CD4-positive, alpha-beta T cell (primary cell): ENCODE measurements at regions not wholly inside any gene's neighbourhood (a gene's known extent, or its start where the extent isn't known, plus 50 kb on each side); places are given as distances from the start of the nearest gene placed in this dataset.

ENCODE experiments used
- ATAC-seq: fragments of 200-7000 bp; cut with Tn5 transposase; one replicate; pipeline ENCODE4 v1.10.0; 2022; ENCODE audit warnings: mild to moderate bottlenecking; ENCODE audit not compliant: poor library complexity
- CTCF ChIA-PET: fragments of 350-600 bp; sonication (Branson Sonifier 250); formaldehyde crosslinking; loops from one replicate; lab custom pipeline; 2021; ENCODE audit warnings: antibody characterized with exemption, inconsistent platforms; lab: Charles Lee
- POLR2A ChIA-PET: fragments of 350-600 bp; sonication (Branson Sonifier 250); formaldehyde crosslinking; loops from one replicate; lab custom pipeline; 2021; ENCODE audit warnings: antibody characterized with exemption, inconsistent platforms; lab: Charles Lee
- DNase-seq, 14 experiments: peaks; one replicate each; pipeline ENCODE4 v3.0.0-alpha.2; 2013 to 2020; ENCODE audit warnings: mixed read lengths in 2 of 14
- H3K27ac ChIP-seq, 2 donors: one replicate each; pipeline versions ENCODE4 v1.5.1 to v1.7.0; 2013; ENCODE audit warnings: low read length in 2 of 2, low read depth in 1 of 2, mild to moderate bottlenecking in 1 of 2
- H3K27me3 ChIP-seq, 2 experiments: 1 replicate in 1 of 2; 2 replicates in 1 of 2; pipeline versions ENCODE4 v1.6.1 to v1.7.0; 2013; ENCODE audit warnings: low read length in 2 of 2, control low read depth in 1 of 2, mild to moderate bottlenecking in 1 of 2, moderate library complexity in 1 of 2; ENCODE audit not compliant: insufficient read depth in 2 of 2, control insufficient read depth in 1 of 2
- H3K36me3 ChIP-seq: one replicate; pipeline ENCODE4 v1.6.1; 2013; ENCODE audit warnings: low read length, control low read depth; ENCODE audit not compliant: insufficient read depth
- H3K4me1 ChIP-seq: one replicate; pipeline ENCODE4 v1.6.1; 2013; ENCODE audit warnings: low read length, control low read depth; ENCODE audit not compliant: insufficient read depth
- H3K4me3 ChIP-seq: one replicate; pipeline ENCODE4 v1.5.1; 2013; ENCODE audit warnings: mild to moderate bottlenecking, low read length, moderate library complexity
- H3K9me3 ChIP-seq, 2 experiments: 1 replicate in 1 of 2; 2 replicates in 1 of 2; pipeline versions ENCODE4 v1.6.1 to v1.7.0; 2013; ENCODE audit warnings: low read length in 2 of 2, mild to moderate bottlenecking in 2 of 2, control low read depth in 1 of 2, moderate library complexity in 1 of 2; ENCODE audit not compliant: control insufficient read depth in 1 of 2, insufficient read depth in 1 of 2
- H3K27ac Mint-ChIP-seq: one replicate; pipeline ENCODE4 v1.8.0; 2020; ENCODE audit warnings: mixed read lengths
- H3K27me3 Mint-ChIP-seq: one replicate; pipeline ENCODE4 v1.8.0; 2021; ENCODE audit warnings: mixed read lengths
- H3K36me3 Mint-ChIP-seq: one replicate; pipeline ENCODE4 v1.8.0; 2021; ENCODE audit warnings: low read depth, mixed read lengths
- H3K4me1 Mint-ChIP-seq: one replicate; pipeline ENCODE4 v1.8.0; 2021; ENCODE audit warnings: low read depth, mixed read lengths
- H3K4me3 Mint-ChIP-seq: one replicate; pipeline ENCODE4 v1.8.0; 2020; ENCODE audit warnings: mild to moderate bottlenecking, mixed read lengths
- H3K9me3 Mint-ChIP-seq: one replicate; pipeline ENCODE4 v1.8.0; 2020; ENCODE audit warnings: mixed read lengths
- intact Hi-C, 2 experiments: fragments of 100-400 bp; cut with DNase I in 1 of 2; cut with micrococcal nuclease in 1 of 2; formaldehyde crosslinking; loops; one replicate each; pipeline versions ENCODE4 v1.15.1 to v1.9.0; 2023 to 2025; cut with DNase I, micrococcal nuclease
- TF ChIP-seq, protein P1 (sequence below): fragments of 200-600 bp; IDR thresholded peaks from one replicate; pipeline ENCODE4 v1.8.0; 2022; ENCODE audit warnings: antibody characterized with exemption, mild to moderate bottlenecking

DNA sequence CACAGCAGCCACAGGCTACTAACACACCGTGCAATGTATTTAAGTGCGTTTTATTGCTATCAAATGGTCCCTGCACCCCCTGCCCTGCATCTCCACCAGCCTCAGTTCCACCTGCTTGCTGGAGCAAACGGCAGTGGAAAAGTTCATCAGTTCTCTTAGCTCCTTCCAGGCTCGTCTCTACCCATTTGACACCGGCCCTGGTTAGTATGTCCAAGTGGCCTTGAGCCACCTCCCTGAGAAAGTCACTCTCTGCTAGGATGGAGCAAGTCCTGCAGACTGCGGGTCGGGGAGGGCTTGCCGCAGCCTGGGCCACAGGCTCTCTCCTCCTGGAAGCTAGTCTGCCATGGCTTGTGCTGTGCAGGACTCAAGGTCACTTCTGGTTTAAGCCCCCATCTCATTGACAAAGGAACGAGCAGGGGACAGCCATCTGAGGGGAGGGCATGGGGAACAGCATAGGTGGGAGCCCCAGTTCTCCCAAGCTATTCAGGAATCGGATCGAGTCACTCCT, 74.9 kb downstream of the RHOB start:
- intact Hi-C loops: no loop called here
- POLR2A ChIA-PET: no interaction called here
- H3K36me3 ChIP-seq: no peaks in the 10 kb centered on the region
- Mint-ChIP-seq H3K4me3 (no peak overlapping the region), H3K27me3 (no peaks in the 10 kb centered on the region), H3K36me3 (no peaks in the 10 kb centered on the region), H3K27ac (no peak overlapping the region), H3K4me1 (no peaks in the 10 kb centered on the region), H3K9me3 (no peaks in the 10 kb centered on the region)
- no peak overlapping the region for H3K27ac ChIP-seq
- H3K27me3 ChIP-seq: peaks cover 0 to 2% of the 10 kb centered on the region in 2 experiments
- H3K4me3 ChIP-seq: no peak overlapping the region
- H3K9me3 ChIP-seq: no peaks in the 10 kb centered on the region
- ATAC-seq: no peak
- DNase-seq: peak in 1 of 14 experiments; percentile 19
- CTCF ChIA-PET: no interaction called here
- no peaks in the 10 kb centered on the region for H3K4me1 ChIP-seq
- TF ChIP-seq, protein P1, sequence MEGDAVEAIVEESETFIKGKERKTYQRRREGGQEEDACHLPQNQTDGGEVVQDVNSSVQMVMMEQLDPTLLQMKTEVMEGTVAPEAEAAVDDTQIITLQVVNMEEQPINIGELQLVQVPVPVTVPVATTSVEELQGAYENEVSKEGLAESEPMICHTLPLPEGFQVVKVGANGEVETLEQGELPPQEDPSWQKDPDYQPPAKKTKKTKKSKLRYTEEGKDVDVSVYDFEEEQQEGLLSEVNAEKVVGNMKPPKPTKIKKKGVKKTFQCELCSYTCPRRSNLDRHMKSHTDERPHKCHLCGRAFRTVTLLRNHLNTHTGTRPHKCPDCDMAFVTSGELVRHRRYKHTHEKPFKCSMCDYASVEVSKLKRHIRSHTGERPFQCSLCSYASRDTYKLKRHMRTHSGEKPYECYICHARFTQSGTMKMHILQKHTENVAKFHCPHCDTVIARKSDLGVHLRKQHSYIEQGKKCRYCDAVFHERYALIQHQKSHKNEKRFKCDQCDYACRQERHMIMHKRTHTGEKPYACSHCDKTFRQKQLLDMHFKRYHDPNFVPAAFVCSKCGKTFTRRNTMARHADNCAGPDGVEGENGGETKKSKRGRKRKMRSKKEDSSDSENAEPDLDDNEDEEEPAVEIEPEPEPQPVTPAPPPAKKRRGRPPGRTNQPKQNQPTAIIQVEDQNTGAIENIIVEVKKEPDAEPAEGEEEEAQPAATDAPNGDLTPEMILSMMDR: no peak

DNA sequence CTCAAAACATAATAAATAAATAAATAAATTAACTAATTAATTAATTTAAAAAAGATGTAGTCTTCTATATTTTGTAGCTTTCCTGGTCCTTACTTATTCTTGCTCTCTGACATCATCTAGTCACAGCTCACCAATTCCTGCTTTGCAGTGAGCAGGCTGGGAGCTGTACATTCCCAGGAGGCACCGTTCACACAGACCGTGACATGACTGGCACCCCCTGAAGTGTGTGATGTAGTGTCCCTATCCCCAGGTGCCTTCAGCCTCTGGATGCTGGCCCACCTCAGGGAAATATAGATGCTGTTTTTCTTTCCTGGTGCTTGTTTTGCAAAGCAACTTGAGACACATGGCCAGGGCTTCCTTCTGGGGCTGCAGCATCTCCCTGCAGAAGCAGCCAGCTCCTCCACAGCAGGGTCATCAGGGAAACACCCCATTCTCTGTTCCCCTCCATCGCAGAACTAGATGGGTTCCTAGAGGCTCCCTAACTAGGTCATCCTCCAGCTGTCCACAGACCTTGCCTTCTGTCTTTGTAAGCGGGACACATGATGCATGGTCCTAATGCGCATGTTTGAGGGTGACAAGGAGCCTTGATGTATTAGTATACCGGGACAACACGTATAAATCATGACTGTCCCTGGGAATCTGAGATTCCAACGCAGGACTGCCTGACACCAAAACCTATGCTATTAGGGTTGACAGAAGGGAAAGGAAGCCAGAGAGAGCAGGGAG, 76.4 kb downstream of the RHOB start:
- H3K36me3 Mint-ChIP-seq: no peaks in the 10 kb centered on the region

DNA sequence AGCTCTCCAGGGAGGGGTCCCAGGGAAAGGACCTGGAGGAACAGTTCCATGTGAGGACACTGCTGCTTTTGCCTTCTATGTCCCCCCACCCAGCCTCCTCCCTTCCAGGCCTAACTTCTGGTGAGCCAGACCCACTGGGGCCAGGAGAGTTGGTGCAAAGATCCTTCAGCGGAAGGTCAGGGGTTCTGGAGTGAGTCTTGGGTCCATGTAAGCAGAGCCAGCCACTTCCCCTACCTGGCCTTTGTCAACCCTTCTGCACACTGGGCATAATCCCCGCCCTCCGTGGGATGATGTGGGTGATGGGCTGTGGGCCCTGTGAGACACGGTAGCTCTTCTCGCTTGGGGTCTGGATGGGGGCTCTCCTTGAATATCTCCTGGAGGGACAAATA, 76.9 kb downstream of the RHOB start:
- Histone ChIP-seq H3K4me3 (no peak overlapping the region), H3K9me3 (no peaks in the 10 kb centered on the region), H3K27me3 (peaks cover 0 to 2% of the 10 kb centered on the region in 2 experiments), H3K27ac (no peak overlapping the region), H3K4me1 (no peaks in the 10 kb centered on the region), H3K36me3 (no peaks in the 10 kb centered on the region)
- H3K27me3 Mint-ChIP-seq: no peaks in the 10 kb centered on the region
- CTCF ChIA-PET: no interaction called here
- H3K4me1 Mint-ChIP-seq: no peaks in the 10 kb centered on the region
- H3K27ac Mint-ChIP-seq: no peak overlapping the region
- POLR2A ChIA-PET: interaction anchor here (0.6 kb wide), 1 partner anchor 83 kb away, joined by 3 read pairs; no protein-coding TSS in a partner anchor
- no peak for DNase-seq
- H3K4me3 Mint-ChIP-seq: no peak overlapping the region
- H3K36me3 Mint-ChIP-seq: no peaks in the 10 kb centered on the region
- intact Hi-C loops: no loop called here
- H3K9me3 Mint-ChIP-seq: no peaks in the 10 kb centered on the region
- TF ChIP-seq, protein P1: no peak
- ATAC-seq: no peak

More for the DNA sequence above, 76.4 kb downstream of the RHOB start:
- no peaks in the 10 kb centered on the region for H3K27me3 Mint-ChIP-seq
- intact Hi-C loops: no loop called here
- H3K9me3 Mint-ChIP-seq: no peaks in the 10 kb centered on the region
- H3K4me3 Mint-ChIP-seq: no peak overlapping the region
- Histone ChIP-seq H3K36me3 (no peaks in the 10 kb centered on the region), H3K4me1 (no peaks in the 10 kb centered on the region), H3K27ac (no peak overlapping the region), H3K27me3 (peaks cover 0 to 2% of the 10 kb centered on the region in 2 experiments), H3K4me3 (no peak overlapping the region), H3K9me3 (no peaks in the 10 kb centered on the region)
- POLR2A ChIA-PET: no interaction called here
- H3K4me1 Mint-ChIP-seq: no peaks in the 10 kb centered on the region
- H3K27ac Mint-ChIP-seq: no peak overlapping the region
- DNase-seq (no peak), ATAC-seq (no peak)
- CTCF ChIA-PET: no interaction called here
- TF ChIP-seq, protein P1: no peak
